HCT116 (cell line): ENCODE measurements at regions not wholly inside any gene's neighbourhood (a gene's known extent, or its start where the extent isn't known, plus 50 kb on each side); places are given as distances from the start of the nearest gene placed in this dataset.

Source experiments
- ATAC-seq: fragments of 200-7000 bp; cut with Tn5 transposase; 2 replicates; pipeline ENCODE4 v1.9.1; 2020; ENCODE audit warnings: mild to moderate bottlenecking, moderate library complexity
- BruUV-seq: library from RNA; stranded (reverse); fragments of 400-500 nt; replicated peaks from 2 replicates; lab custom pipeline; 2021; lab: Mats Ljungman, UMichigan
- CTCF ChIA-PET: fragments of 300-600 bp; sonication (Branson Sonifier 250); formaldehyde crosslinking; loops from one replicate; lab custom pipeline; 2021; ENCODE audit warnings: antibody characterized with exemption; lab: Charles Lee
- POLR2A ChIA-PET: fragments of 300-600, 350-600 bp; sonication (Branson Sonifier 250); formaldehyde crosslinking; loops from one replicate; lab custom pipeline; 2021; ENCODE audit warnings: antibody characterized with exemption; lab: Charles Lee
- RAD21 ChIA-PET, 2 experiments: fragments of 300-600 bp; sonication (Branson Sonifier 250); formaldehyde crosslinking; loops; one replicate each; lab custom pipeline; 2023; ENCODE audit warnings: low total read pairs in 2 of 2; ENCODE audit not compliant: uncharacterized antibody in 2 of 2, unreplicated experiment in 2 of 2, low non-redundant PET in 1 of 2; lab: Charles Lee
- DNase-seq: peaks from one replicate; pipeline ENCODE4 v3.0.0-alpha.2; 2010; ENCODE audit warnings: low read depth, low spot score
- H2AFZ ChIP-seq: fragments of 200-600 bp; shearing (Covaris generic), sonication (generic); 2 replicates; pipeline ENCODE4 v1.6.1; 2017; ENCODE audit warnings: low read depth, mixed run types, mixed read lengths, antibody characterized with exemption, low read length; ENCODE audit not compliant: poor library complexity, severe bottlenecking
- H3K27ac ChIP-seq: 2 replicates; pipeline ENCODE4 v1.5.1; 2012; ENCODE audit warnings: low read depth, low read length
- H3K27me3 ChIP-seq: fragments of 200-600 bp; sonication (generic); 2 replicates; pipeline ENCODE4 v1.6.1; 2016; ENCODE audit warnings: mixed run types, low read length, mixed read lengths; ENCODE audit not compliant: insufficient read depth
- H3K36me3 ChIP-seq, 2 experiments: fragments of 200-500 bp in 1 of 2; fragments of 200-600 bp in 1 of 2; sonication (Bioruptor generic) in 1 of 2; sonication (generic) in 1 of 2; 2 replicates each; pipeline versions ENCODE4 v1.5.1 to v1.6.1; 2014 to 2016; ENCODE audit warnings: low read length in 2 of 2, inconsistent platforms in 1 of 2, mixed read lengths in 1 of 2, mixed run types in 1 of 2; ENCODE audit not compliant: insufficient read depth in 2 of 2, control insufficient read depth in 1 of 2
- H3K4me1 ChIP-seq, 2 experiments: fragments of 200-600 bp in 1 of 2; sonication (generic) in 1 of 2; 2 replicates each; pipeline versions ENCODE4 v1.5.1 to v1.6.1; 2012 to 2017; ENCODE audit warnings: low read length in 2 of 2, inconsistent platforms in 1 of 2, mild to moderate bottlenecking in 1 of 2, mixed read lengths in 1 of 2, mixed run types in 1 of 2, moderate library complexity in 1 of 2; ENCODE audit not compliant: insufficient read depth in 2 of 2, control insufficient read depth in 1 of 2
- H3K4me2 ChIP-seq: fragments of 200-600 bp; sonication (generic); 2 replicates; pipeline ENCODE4 v1.6.1; 2017; ENCODE audit warnings: mixed run types, low read length, mixed read lengths
- H3K4me3 ChIP-seq, 2 experiments: fragments of 200-600 bp in 1 of 2; sonication (generic) in 1 of 2; replicated peaks in 1 of 2; 2 replicates each; pipeline ENCODE4 v1.5.1; 2011 to 2016; ENCODE audit warnings: low read length in 2 of 2, control low read depth in 1 of 2, low read depth in 1 of 2, mild to moderate bottlenecking in 1 of 2, mixed read lengths in 1 of 2, mixed run types in 1 of 2
- H3K79me2 ChIP-seq: fragments of 200-600 bp; sonication (generic); 2 replicates; pipeline ENCODE4 v1.6.1; 2017; ENCODE audit warnings: mild to moderate bottlenecking, mixed run types, low read length, moderate library complexity, mixed read lengths; ENCODE audit not compliant: insufficient read depth
- H3K9ac ChIP-seq: fragments of 200-600 bp; sonication (generic); 2 replicates; pipeline ENCODE4 v1.6.1; 2016; ENCODE audit warnings: low read length, mixed read lengths
- H3K9me2 ChIP-seq: fragments of 200-600 bp; sonication (generic), shearing (Covaris generic); 2 replicates; pipeline ENCODE4 v1.6.1; 2017; ENCODE audit warnings: mixed run types, mild to moderate bottlenecking, moderate library complexity; ENCODE audit not compliant: insufficient read depth
- H3K9me3 ChIP-seq, 2 experiments: fragments of 200-500 bp in 1 of 2; fragments of 200-600 bp in 1 of 2; sonication (Bioruptor generic) in 1 of 2; sonication (generic) in 1 of 2; 2 replicates each; pipeline ENCODE4 v1.6.1; 2014 to 2017; ENCODE audit warnings: low read length in 2 of 2, mixed read lengths in 2 of 2, inconsistent platforms in 1 of 2, low read depth in 1 of 2, mild to moderate bottlenecking in 1 of 2, mixed run types in 1 of 2, moderate library complexity in 1 of 2; ENCODE audit not compliant: control insufficient read depth in 1 of 2, insufficient read depth in 1 of 2
- H4K20me1 ChIP-seq: fragments of 200-600 bp; sonication (generic), shearing (Covaris generic); 2 replicates; pipeline ENCODE4 v1.6.1; 2017; ENCODE audit warnings: mixed run types, mild to moderate bottlenecking, moderate library complexity; ENCODE audit not compliant: insufficient read depth
- CBX3 ChIP-seq: IDR thresholded peaks from 2 replicates; pipeline ENCODE4 v1.6.1; 2012; ENCODE audit warnings: low read depth
- CEBPB ChIP-seq: IDR thresholded peaks from 2 replicates; pipeline ENCODE4 v1.6.1; 2012; ENCODE audit warnings: low read depth
- CTCF ChIP-seq, 3 experiments: fragments of 200-600 bp in 1 of 3; sonication (generic) in 1 of 3; IDR thresholded peaks in 2 of 3; conservative IDR thresholded peaks in 1 of 3; 2 replicates each; pipeline ENCODE4 v1.5.1; 2012 to 2017; ENCODE audit warnings: low read depth in 2 of 3, low read length in 2 of 3, antibody characterized with exemption in 1 of 3, borderline replicate concordance in 1 of 3, control low read depth in 1 of 3, mild to moderate bottlenecking in 1 of 3, mixed read lengths in 1 of 3, mixed run types in 1 of 3, moderate library complexity in 1 of 3; ENCODE audit not compliant: insufficient read depth in 1 of 3
- EZH2 ChIP-seq: fragments of 200-600 bp; sonication (generic); IDR thresholded peaks from 2 replicates; pipeline ENCODE4 v1.6.1; 2017; ENCODE audit warnings: antibody characterized with exemption, mixed run types
- EZH2phosphoT487 ChIP-seq: fragments of 200-600 bp; IDR thresholded peaks from 2 replicates; pipeline ENCODE4 v1.6.1; 2018; ENCODE audit warnings: antibody characterized with exemption, borderline replicate concordance
- FOSL1 ChIP-seq: IDR thresholded peaks from 2 replicates; pipeline ENCODE4 v1.6.1; 2012; ENCODE audit warnings: low read depth
- POLR2A ChIP-seq: IDR thresholded peaks from 2 replicates; pipeline ENCODE4 v1.7.0; 2011; ENCODE audit warnings: borderline replicate concordance; ENCODE audit not compliant: insufficient read depth, insufficient read length; ENCODE audit errors: extremely low read depth
- POLR2AphosphoS5 ChIP-seq: IDR thresholded peaks from 2 replicates; pipeline ENCODE4 v1.6.1; 2011; ENCODE audit warnings: mild to moderate bottlenecking, low read depth, low read length, moderate library complexity
- TCF7L2 ChIP-seq: IDR thresholded peaks from 2 replicates; pipeline ENCODE4 v1.7.0; 2011; ENCODE audit warnings: borderline replicate concordance, inconsistent platforms; ENCODE audit not compliant: insufficient read depth, insufficient read length; ENCODE audit errors: extremely low read depth
- YY1 ChIP-seq: IDR thresholded peaks from 2 replicates; pipeline ENCODE4 v1.6.1; 2011; ENCODE audit warnings: low read length, low read depth, moderate library complexity, mild to moderate bottlenecking; ENCODE audit not compliant: insufficient replicate concordance; ENCODE audit errors: extremely low read depth
- ZFX ChIP-seq: fragments of 450-650 bp; IDR thresholded peaks from 2 replicates; pipeline ENCODE4 v1.6.1; 2017
- ZNF274 ChIP-seq: fragments of 200-500 bp; sonication (Bioruptor generic); IDR thresholded peaks from 2 replicates; pipeline ENCODE4 v1.6.1; 2014; ENCODE audit warnings: mild to moderate bottlenecking, low read depth, low read length, inconsistent platforms
- intact Hi-C: fragments of 100-400 bp; cut with micrococcal nuclease; formaldehyde crosslinking; loops from 2 replicates; pipeline ENCODE4 v1.10.0; 2022

GRCh38 chr13:33649212-33649878, 168.6 kb upstream of the RFC3 start:
- no peak for TF ChIP-seq EZH2
- TF ChIP-seq ZFX: no peak
- no peak for TF ChIP-seq POLR2A
- no peak for TF ChIP-seq CTCF (IDR thresholded peaks at IDR 0.05 in 2 of 3, conservative IDR thresholded peaks at IDR 0.05 in 1 of 3; ENCODE audit: borderline replicate concordance in 1 of 3, insufficient read depth in 1 of 3, low read depth in 2 of 3, low read length in 2 of 3)
- no peak for TF ChIP-seq POLR2AphosphoS5
- no peak for TF ChIP-seq CEBPB
- TF ChIP-seq TCF7L2: no peak
- no peak for TF ChIP-seq ZNF274
- TF ChIP-seq YY1: no peak
- no peak for TF ChIP-seq EZH2phosphoT487
- no peak for TF ChIP-seq FOSL1
- TF ChIP-seq CBX3: no peak
- Histone ChIP-seq H3K9me2 (no peaks in the 10 kb centered on the region), H3K27me3 (no peaks in the 10 kb centered on the region), H2AFZ (no peak overlapping the region), H3K36me3 (no peaks in the 10 kb centered on the region), H3K9ac (no peak overlapping the region), H4K20me1 (no peaks in the 10 kb centered on the region), H3K4me2 (no peak overlapping the region), H3K27ac (no peak overlapping the region), H3K9me3 (no peaks in the 10 kb centered on the region), H3K4me1 (no peaks in the 10 kb centered on the region), H3K4me3 (no peak overlapping the region), H3K79me2 (no peaks in the 10 kb centered on the region)
- no TSS peak for BruUV-seq
- ATAC-seq: no peak
- intact Hi-C loops: no loop called here
- ChIA-PET POLR2A (no interaction called here), RAD21 (no interaction called here), CTCF (no interaction called here)
- DNase-seq: no peak
